Heart left ventricle (tissue), 16 donors: ENCODE measurements at regions not wholly inside any gene's neighbourhood (a gene's known extent, or its start where the extent isn't known, plus 50 kb on each side); places are given as distances from the start of the nearest gene placed in this dataset.
"Not testable (repeated sequence)": the region's sequence is repeated elsewhere in the genome, so short reads cannot be mapped to it uniquely, and the experiment has no call there.

Experiments
- ATAC-seq, 4 donors: fragments of 200-7000 bp; cut with Tn5 transposase; one replicate each; pipeline ENCODE4 v1.9.1; 2020 to 2022; ENCODE audit warnings: moderate library complexity in 4 of 4, mild to moderate bottlenecking in 3 of 4, moderate number of reproducible peaks in 1 of 4
- DNase-seq, 5 donors: peaks; one replicate each; pipeline ENCODE4 v3.0.0-alpha.2; 2020
- H3K27ac ChIP-seq, 12 donors: fragments of 200-600 bp; sonication (generic) in 4 of 12; one replicate each; pipeline versions ENCODE4 v1.5.0 to v1.8.0; 2016 to 2022; ENCODE audit warnings: mild to moderate bottlenecking in 2 of 12
- H3K27me3 ChIP-seq, 9 donors: fragments of 200-600 bp; sonication (generic) in 2 of 9; one replicate each; pipeline versions ENCODE4 v1.5.1 to v1.8.0; 2016 to 2022; ENCODE audit warnings: mild to moderate bottlenecking in 3 of 9
- H3K36me3 ChIP-seq, 9 donors: fragments of 200-600 bp; sonication (generic) in 2 of 9; one replicate each; pipeline versions ENCODE4 v1.5.0 to v1.8.0; 2018 to 2022; ENCODE audit warnings: mild to moderate bottlenecking in 2 of 9
- H3K4me1 ChIP-seq, 12 donors: fragments of 200-600 bp; sonication (generic) in 4 of 12; one replicate each; pipeline versions ENCODE4 v1.5.0 to v1.8.0; 2016 to 2022; ENCODE audit warnings: mild to moderate bottlenecking in 3 of 12
- H3K4me3 ChIP-seq, 12 donors: fragments of 200-600 bp; sonication (generic) in 4 of 12; one replicate each; pipeline versions ENCODE4 v1.5.0 to v1.8.0; 2017 to 2022; ENCODE audit warnings: mild to moderate bottlenecking in 9 of 12, moderate library complexity in 4 of 12
- H3K9me3 ChIP-seq, 12 donors: fragments of 200-600 bp; sonication (generic) in 4 of 12; one replicate each; pipeline versions ENCODE4 v1.5.0 to v1.8.0; 2016 to 2022; ENCODE audit warnings: mild to moderate bottlenecking in 1 of 12
- CTCF ChIP-seq, 12 donors: fragments of 200-600 bp; sonication (generic) in 4 of 12; IDR thresholded peaks; one replicate each; pipeline versions ENCODE4 v1.5.0 to v1.8.0; 2018 to 2022; ENCODE audit warnings: antibody characterized with exemption in 12 of 12, mild to moderate bottlenecking in 5 of 12
- POLR2A ChIP-seq, 2 donors: fragments of 450-650 bp; IDR thresholded peaks; one replicate each; pipeline ENCODE4 v1.6.1; 2017; ENCODE audit warnings: antibody characterized with exemption in 2 of 2, mild to moderate bottlenecking in 2 of 2, moderate library complexity in 2 of 2
- WGBS, 4 donors: extraction: QIAGEN DNeasy Blood & Tissue Kit in 2 of 4; methylation state at CpG; one replicate each; pipeline versions ENCODE4 v1.1.5 to v1.1.7; 2013 to 2018; 5-methylcytosine and 5-hydroxymethylcytosine counted together
- intact Hi-C, 10 donors: fragments of 100-400 bp; cut with DNase I; formaldehyde crosslinking; loops; one replicate each; pipeline versions ENCODE4 v1.11.1 to v1.14.2; 2022
- donor health status: ischemic (EF 13 %, LVEDD 7.1; RV severe dilation, severe dysfunction).
- donor health status: healthy with polysubstance abuse.
- donor health status: DM: no; HTN: yes; CAD: no.
- donor health status: DM: no; HTN: no; CAD: no.
- donor health status: ischemic (EF 25% LVEDD 6.9; RV normal size, moderate dysfunction).
- donor health status: ischemic (EF 25% LVEDD 5.7; RV mildly dilated, moderate dysfunction).
- donor health status: healthy.
- donor health status: DM: yes; HTN: yes; CAD: no.
- donor health status: ischemic (EF 35%, LVEDD 5.7; RV mildly dilated, moderate dysfunction).
- donor health status: nonischemic (EF 11% LVEDD 7.7; RV severe dilation, severe dysfunction).
- donor health status: DM: yes; HTN: yes; CAD: no.
- donor health status: PGD.
- donor health status: ischemic (EF 29% LVEDD 5.4; RV normal size, mild dysfunction).
- donor health status: nonischemic (EF 23%, LVEDD 6.1; RV moderate dilation, normal function).

GRCh38 chr1:192878249-192878648 is 69.4 kb downstream of the RGS2 start:
- H3K9me3 ChIP-seq: no peaks in the 10 kb centered on the region
- H3K27ac ChIP-seq: peak overlapping the region in 9 of 12 donors; percentile 6 to 68 (median 55)
- H3K36me3 ChIP-seq: no peaks in the 10 kb centered on the region
- 8 to 21% (median 14%) methylated on average over 1 of the region's 1 CpG for WGBS, 4 donors
- intact Hi-C loops: loop anchor here in 3 of 10 donors (2.0 to 5.0 kb wide), 2 partner anchors 69 to 71 kb away; partner anchors contain the start of gene RGS2 (in 3 of the 3)
- ATAC-seq (peak; percentile 85 to 92 (median 88)), DNase-seq (peak in 4 of 5 donors; percentile 57 to 69 (median 66))
- H3K4me3 ChIP-seq: no peak overlapping the region
- H3K4me1 ChIP-seq: peaks cover 0 to 42% (median 20%) of the 10 kb centered on the region in 12 donors
- TF ChIP-seq POLR2A (IDR thresholded peaks at IDR 0.05): no peak
- TF ChIP-seq CTCF (IDR thresholded peaks at IDR 0.05): no peak
- no peaks in the 10 kb centered on the region for H3K27me3 ChIP-seq

- peak overlapping the region in 8 of 12 donors; percentile 30 to 68 (median 54) for H3K27ac ChIP-seq
- no peak for TF ChIP-seq POLR2A (IDR thresholded peaks at IDR 0.05)
- peak in 2 of 12 donors; percentile 14 to 17 for TF ChIP-seq CTCF (IDR thresholded peaks at IDR 0.05)
- WGBS, 4 donors: 17 to 33% (median 17%) methylated on average over 1 of the region's 1 CpG
- H3K4me3 ChIP-seq: no peak overlapping the region
- H3K4me1 ChIP-seq: peaks cover 0 to 41% (median 20%) of the 10 kb centered on the region in 12 donors
- DNase-seq (peak in 1 of 5 donors; percentile 37), ATAC-seq (peak; percentile 90 to 95 (median 92))
- no peaks in the 10 kb centered on the region for H3K9me3 ChIP-seq
- intact Hi-C loops: loop anchor here in 3 of 10 donors (2.0 to 5.0 kb wide), 2 partner anchors 71 to 72 kb away; partner anchors contain the start of gene RGS2 (in 3 of the 3)
- no peaks in the 10 kb centered on the region for H3K27me3 ChIP-seq
- no peaks in the 10 kb centered on the region for H3K36me3 ChIP-seq
These were observed 70.6 kb downstream of the RGS2 start for GRCh38 chr1:192879406-192879805.

- WGBS, 4 donors: 51 to 63% (median 57%) methylated on average over 1 of the region's 1 CpG
- H3K27me3 ChIP-seq: no peaks in the 10 kb centered on the region
- peaks cover 0 to 34% (median 20%) of the 10 kb centered on the region in 12 donors for H3K4me1 ChIP-seq
- ATAC-seq: peak in 2 of 4 donors; percentile 23 to 39
- H3K27ac ChIP-seq: peak overlapping the region in 4 of 12 donors; percentile 5 to 63 (median 44)
- no peak for DNase-seq
- H3K36me3 ChIP-seq: no peaks in the 10 kb centered on the region
- H3K9me3 ChIP-seq: no peaks in the 10 kb centered on the region
- intact Hi-C loops: no loop called here
- no peak overlapping the region for H3K4me3 ChIP-seq
- TF ChIP-seq POLR2A (IDR thresholded peaks at IDR 0.05) (no peak), CTCF (IDR thresholded peaks at IDR 0.05) (no peak)
These were observed 71.4 kb downstream of the RGS2 start for GRCh38 chr1:192880231-192880630.

GRCh38 chr1:192884241-192884640 is 75.4 kb downstream of the RGS2 start:
- ATAC-seq (no peak), DNase-seq (no peak)
- Histone ChIP-seq H3K9me3 (no peaks in the 10 kb centered on the region), H3K27ac (no peak overlapping the region), H3K36me3 (no peaks in the 10 kb centered on the region), H3K27me3 (no peaks in the 10 kb centered on the region), H3K4me1 (peaks cover 0 to 9% (median 5%) of the 10 kb centered on the region in 12 donors), H3K4me3 (no peak overlapping the region)
- intact Hi-C loops: no loop called here
- 54 to 60% (median 57%) methylated on average over 5 of the region's 5 CpGs for WGBS, 4 donors
- no peak for TF ChIP-seq POLR2A (IDR thresholded peaks at IDR 0.05)
- no peak for TF ChIP-seq CTCF (IDR thresholded peaks at IDR 0.05)

GRCh38 chr1:192885387-192885786 is 76.5 kb downstream of the RGS2 start:
- ATAC-seq, H3K4me1 ChIP-seq, H3K9me3 ChIP-seq, H3K36me3 ChIP-seq, DNase-seq, H3K4me3 ChIP-seq, intact Hi-C loops, H3K27me3 ChIP-seq: not testable (repeated sequence)
- H3K27ac ChIP-seq: peak overlapping the region in 1 of 12 donors; percentile 27
- 40 to 76% (median 64%) methylated on average over 3 of the region's 3 CpGs for WGBS, 4 donors
